ENCODE measurements at regions not wholly inside any gene's neighbourhood (a gene's known extent, or its start where the extent isn't known, plus 50 kb on each side); places are given as distances from the start of the nearest gene placed in this dataset.
"Not testable (repeated sequence)": the region's sequence is repeated elsewhere in the genome, so short reads cannot be mapped to it uniquely, and the experiment has no call there.

DNA sequence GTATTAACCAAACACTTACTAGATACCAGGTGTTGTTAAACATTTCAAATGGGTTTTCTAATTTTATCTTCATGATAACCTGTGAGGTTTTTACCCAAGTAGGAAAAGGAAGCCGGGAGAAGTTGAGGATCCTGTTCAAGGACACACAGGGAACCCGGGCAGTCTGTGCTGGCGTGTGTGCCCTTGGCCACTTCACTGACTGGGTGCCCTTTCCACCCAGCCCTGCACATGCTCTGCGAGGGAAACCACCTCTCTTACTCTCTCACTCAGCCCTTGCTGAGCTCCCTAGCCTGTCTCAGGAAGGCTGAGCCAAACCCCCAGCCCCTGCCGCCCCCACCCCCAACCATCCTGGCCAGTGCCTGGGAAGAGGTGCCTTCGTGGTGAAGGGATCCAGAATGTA lies 51.8 kb downstream of the TEX44 start:
- TF ChIP-seq, protein P1, sequence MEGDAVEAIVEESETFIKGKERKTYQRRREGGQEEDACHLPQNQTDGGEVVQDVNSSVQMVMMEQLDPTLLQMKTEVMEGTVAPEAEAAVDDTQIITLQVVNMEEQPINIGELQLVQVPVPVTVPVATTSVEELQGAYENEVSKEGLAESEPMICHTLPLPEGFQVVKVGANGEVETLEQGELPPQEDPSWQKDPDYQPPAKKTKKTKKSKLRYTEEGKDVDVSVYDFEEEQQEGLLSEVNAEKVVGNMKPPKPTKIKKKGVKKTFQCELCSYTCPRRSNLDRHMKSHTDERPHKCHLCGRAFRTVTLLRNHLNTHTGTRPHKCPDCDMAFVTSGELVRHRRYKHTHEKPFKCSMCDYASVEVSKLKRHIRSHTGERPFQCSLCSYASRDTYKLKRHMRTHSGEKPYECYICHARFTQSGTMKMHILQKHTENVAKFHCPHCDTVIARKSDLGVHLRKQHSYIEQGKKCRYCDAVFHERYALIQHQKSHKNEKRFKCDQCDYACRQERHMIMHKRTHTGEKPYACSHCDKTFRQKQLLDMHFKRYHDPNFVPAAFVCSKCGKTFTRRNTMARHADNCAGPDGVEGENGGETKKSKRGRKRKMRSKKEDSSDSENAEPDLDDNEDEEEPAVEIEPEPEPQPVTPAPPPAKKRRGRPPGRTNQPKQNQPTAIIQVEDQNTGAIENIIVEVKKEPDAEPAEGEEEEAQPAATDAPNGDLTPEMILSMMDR (conservative IDR thresholded peaks at IDR 0.05; ENCODE audit: low read depth, low read length): no peak
- H3K4me3 ChIP-seq (ENCODE audit: low read depth, low read length): no peak overlapping the region
- no peak for DNase-seq (ENCODE audit: low read depth)

DNA sequence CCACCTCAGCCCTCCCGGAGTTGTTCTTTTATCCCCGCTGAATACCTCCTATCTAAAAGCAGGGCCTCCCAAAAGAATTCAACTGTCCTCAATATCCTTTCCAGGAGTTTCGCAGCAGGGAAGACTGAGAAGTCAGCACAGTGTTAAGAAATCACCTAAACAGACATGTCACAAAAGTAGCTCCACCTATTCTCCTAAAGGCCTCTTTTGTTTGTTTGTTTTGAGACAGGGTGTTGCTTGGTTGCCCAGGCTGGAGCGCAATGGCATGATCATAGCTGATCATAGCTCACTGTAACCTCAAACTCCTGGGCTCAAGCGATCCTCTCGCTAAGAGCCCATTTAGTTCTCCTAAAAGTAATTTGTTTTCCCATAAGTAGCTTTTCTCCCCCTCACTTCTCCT lies 53.8 kb downstream of the TEX44 start:
- DNase-seq (ENCODE audit: low read depth): peak; percentile 61
- no peak overlapping the region for H3K4me3 ChIP-seq (ENCODE audit: low read depth, low read length)

DNA sequence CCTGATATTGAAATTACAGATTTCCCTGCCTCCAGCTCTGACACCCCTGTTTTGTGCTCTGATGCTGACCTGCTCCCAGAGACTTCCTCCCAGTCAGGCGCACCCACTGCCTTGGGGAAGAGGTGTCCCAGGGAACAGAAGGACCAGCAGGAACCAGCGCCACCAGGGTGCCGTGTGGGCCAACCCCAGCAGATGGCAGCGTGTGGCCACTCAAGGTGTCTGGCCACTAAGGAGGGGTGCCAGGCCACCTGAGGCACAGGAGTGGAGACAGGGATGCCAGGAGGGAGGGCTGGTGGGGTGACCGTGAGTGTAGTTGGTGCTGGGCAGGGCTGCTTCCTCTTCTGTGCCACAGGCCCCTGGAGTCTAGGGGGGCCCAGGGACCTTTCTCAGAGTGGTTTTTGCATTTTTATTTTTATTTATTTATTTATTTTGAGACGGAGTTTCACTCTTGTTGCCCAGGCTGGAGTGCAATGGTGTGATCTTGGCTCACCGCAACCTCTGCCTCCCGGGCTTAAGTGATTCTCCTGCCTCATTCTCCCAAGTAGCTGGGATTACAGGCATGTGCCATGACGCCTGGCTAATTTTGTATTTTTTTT lies 56.0 kb downstream of the TEX44 start:
- TF ChIP-seq, protein P1 (conservative IDR thresholded peaks at IDR 0.05; ENCODE audit: low read depth, low read length): peak; percentile 77
- no peak overlapping the region for H3K4me3 ChIP-seq (ENCODE audit: low read depth, low read length)
- DNase-seq (ENCODE audit: low read depth): peak; percentile 55

More for the DNA sequence above, 53.8 kb downstream of the TEX44 start:
- TF ChIP-seq, protein P1 (conservative IDR thresholded peaks at IDR 0.05; ENCODE audit: low read depth, low read length): no peak

DNA sequence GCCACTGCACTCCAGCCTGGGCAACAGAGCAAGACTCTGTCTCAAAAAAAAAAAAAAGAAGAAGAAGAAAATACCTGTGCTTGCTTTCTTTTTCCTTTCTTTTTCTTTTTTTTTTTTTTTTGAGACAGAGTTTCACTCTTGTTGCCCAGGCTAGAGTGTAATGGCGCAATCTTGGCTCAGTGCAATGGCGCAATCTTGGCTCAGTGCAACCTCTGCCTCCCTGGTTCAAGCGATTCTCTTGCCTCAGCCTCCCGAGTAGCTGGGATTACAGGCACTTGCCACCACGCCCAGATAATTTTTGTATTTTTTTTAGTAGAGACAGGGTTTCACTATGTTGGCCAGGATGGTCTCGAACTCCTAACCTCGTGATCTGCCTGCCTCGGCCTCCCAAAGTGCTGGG lies 56.8 kb upstream of the PTMA start:
- not testable (repeated sequence) for DNase-seq (ENCODE audit: low read depth); H3K4me3 ChIP-seq (ENCODE audit: low read depth, low read length)

DNA sequence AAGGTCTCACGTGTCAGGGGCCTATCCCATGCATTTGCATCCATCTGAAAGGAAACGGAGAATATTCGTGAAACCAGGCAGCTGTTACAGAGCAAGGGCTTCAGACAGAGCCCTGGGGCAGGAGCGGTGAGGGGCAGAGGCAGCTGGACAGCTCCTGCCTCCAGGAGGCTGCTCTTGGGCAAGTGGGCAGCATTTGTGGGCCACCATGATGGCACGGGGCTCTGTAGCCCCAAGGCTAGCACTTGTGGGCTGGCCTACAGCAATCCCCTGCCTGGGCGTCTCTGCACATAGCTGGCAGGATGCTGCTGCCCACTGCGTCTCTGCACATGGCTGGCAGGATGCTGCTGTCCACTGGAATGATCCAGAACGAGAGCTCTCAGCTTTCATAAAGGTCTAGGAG lies 52.8 kb upstream of the PTMA start:
- H3K4me3 ChIP-seq (ENCODE audit: low read depth, low read length): no peak overlapping the region
- no peak for DNase-seq (ENCODE audit: low read depth)
- TF ChIP-seq, protein P1 (conservative IDR thresholded peaks at IDR 0.05; ENCODE audit: low read depth, low read length): no peak

DNA sequence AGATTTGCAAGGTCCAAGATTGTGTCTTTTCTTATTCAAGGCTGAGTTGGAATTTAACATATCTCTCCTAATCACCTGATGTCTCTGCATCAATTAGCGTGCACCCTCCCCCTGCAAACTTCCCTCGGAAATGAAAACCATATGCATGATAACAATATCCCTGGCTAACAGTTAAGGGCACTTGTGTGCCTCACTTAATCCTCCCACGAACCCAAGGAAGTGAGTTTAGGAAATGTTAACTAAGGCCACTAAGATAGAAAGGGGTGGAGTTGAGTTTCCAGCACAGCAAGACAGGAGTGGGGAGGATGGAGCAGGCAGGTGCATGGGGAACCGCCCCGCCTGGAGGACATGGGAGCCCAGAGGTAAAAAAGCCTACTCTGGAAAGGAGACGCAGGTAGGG lies 52.4 kb upstream of the PTMA start:
- TF ChIP-seq, protein P1 (conservative IDR thresholded peaks at IDR 0.05; ENCODE audit: low read depth, low read length): no peak
- no peak overlapping the region for H3K4me3 ChIP-seq (ENCODE audit: low read depth, low read length)
- DNase-seq (ENCODE audit: low read depth): no peak
